K562 (cell line): ENCODE measurements at regions not wholly inside any gene's neighbourhood (a gene's known extent, or its start where the extent isn't known, plus 50 kb on each side); places are given as distances from the start of the nearest gene placed in this dataset.

Experiments used
- LEF1 ChIP-seq: fragments of 450-650 bp; IDR thresholded peaks from 2 replicates; pipeline ENCODE4 v1.6.1; 2016; ENCODE audit warnings: mild to moderate bottlenecking
- SREBF2 ChIP-seq: sonication (generic); formaldehyde crosslinking; IDR thresholded peaks from 2 replicates; pipeline ENCODE4 v1.4.0; 2020; ENCODE audit warnings: mild to moderate bottlenecking, missing genetic modification reagents

DNA sequence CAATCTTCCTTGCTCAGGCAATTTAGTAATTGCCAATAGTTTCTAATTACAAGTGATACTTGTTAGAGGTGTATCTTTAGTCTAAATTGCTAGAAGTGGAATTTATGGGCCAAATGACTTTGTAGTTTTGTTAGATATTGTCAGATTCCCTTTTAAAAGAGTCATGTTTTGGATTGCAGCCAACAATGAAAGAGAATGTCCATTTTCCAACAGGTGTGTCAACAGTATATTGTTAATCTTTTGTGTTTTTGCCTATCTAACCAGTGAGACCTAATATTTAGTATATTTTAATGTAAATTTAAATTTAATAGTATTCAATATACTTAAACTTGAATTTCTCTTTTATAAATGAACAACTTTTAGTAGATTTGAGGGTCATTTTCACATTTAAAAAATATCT is 259.4 kb upstream of the ETAA1 start:
- TF ChIP-seq SREBF2 (CRISPR knock-in tag) (no peak), LEF1 (no peak)
